ENCODE measurements at regions not wholly inside any gene's neighbourhood (a gene's known extent, or its start where the extent isn't known, plus 50 kb on each side); places are given as distances from the start of the nearest gene placed in this dataset.
A peak's percentile ranks its signal among the peaks of the same experiment; 100 is the strongest.
"Not testable (repeated sequence)": the region's sequence is repeated elsewhere in the genome, so short reads cannot be mapped to it uniquely, and the experiment has no call there.

DNA sequence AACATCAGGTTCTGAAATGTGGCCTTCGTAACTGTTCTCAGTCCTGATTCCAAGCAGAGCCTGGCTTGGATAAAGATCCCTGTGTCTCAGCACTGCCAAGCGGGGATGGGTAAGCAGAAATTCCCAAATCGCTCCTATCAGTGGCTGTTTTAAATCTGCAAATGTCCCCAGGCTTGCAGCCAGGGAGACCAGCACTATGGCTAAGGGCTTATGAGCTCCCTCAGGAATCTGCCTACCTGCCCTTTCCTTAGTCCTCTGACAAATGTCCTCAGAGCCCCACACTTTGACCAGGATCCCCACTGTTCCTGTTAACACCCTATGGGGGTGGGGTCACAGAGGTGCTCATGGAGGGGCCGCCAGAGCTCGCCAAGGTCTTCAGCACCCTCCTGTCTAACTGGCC, 1062.8 kb downstream of the UQCRFS1 start:
- DNase-seq, result no peak

DNA sequence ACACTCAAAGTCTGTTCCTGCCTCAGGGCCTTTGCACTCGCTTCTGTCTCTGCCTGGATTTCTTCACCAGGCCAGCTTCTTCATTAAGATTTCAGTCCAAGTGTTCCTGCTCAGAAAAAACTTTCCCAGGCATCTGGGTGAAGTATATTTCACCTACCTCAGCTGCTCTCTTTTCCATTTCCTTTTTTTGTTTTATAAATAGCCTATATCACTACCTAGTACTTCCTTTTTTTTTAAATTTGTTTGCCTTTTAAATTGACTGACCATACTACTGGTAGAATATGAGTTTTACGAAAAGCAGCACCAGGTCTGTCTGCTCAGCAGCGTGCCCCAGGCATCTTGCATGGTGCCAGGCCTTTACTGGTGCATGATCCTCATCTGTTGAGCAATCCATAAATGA, 1064.4 kb downstream of the UQCRFS1 start:
- no peak for DNase-seq

DNA sequence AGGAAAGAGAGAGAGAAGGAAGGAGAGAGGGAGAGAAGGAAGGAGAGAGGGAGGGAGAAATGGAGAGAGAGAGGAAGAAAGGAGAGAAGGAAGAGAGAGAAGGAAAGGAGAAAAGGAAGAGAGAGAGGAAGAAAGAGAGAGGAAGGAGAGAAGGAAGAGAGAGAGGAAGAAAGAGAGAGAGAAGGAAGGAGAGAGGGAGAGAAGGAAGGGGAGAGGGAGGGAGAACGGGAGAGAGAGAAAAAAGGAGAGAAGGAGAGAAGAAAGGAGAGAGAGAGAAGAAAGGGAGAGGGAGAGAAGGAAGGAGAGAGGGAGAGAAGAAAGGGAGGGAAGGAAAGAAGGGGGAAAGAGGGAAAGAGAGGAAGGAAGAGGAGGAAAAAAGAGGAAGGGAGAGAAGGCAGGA, 1070.7 kb downstream of the UQCRFS1 start:
- DNase-seq, result no peak

DNA sequence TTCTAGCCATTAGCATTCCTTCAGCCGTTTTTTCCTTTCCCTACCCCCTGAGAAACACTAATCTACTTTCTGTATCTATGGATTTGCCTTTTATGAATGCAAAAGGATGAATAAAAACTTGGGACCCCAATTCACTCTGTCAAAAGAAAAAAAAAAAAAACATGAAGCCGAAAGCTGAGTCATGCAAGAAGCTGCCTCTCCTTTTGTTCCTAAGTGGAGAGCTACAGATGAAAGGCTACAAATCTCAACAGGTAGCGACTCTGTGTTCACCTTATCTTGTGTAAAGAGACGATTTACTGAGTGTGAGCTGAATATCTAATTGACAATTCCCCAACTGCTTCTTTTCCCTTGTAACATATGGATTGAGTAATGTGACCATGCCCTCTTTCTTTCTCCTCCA, 1072.8 kb downstream of the UQCRFS1 start:
- no peak for DNase-seq

GRCh38 chr19:28137772-28138171, 1075.2 kb downstream of the UQCRFS1 start:
- DNase-seq, result no peak

GRCh38 chr19:28136796-28137195, 1076.2 kb downstream of the UQCRFS1 start:
- no peak for DNase-seq

- DNase-seq, result no peak
Measured at GRCh38 chr19:28135825-28136224, 1077.1 kb downstream of the UQCRFS1 start.

DNA sequence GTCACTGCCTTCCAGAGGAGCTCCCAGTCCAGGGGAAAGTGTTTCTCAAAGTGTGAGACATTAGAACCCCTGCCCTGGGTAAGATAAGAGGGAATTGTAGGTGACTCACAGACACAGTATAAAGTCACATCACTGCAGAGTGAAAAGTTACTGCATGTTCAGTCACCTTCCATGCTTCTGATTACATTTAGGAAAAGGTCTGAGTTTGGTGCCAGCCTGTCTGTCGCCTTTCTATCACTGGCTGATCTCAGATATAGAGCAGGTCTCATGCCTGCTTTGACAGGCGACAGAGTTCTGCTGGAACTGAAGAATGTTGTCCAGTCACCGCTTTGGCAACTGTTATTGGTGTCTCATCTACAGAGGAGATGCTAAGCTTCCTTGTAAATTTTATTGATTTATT, 1078.6 kb downstream of the UQCRFS1 start:
- DNase-seq, result no peak

GRCh38 chr19:28130881-28131280, 1082.1 kb downstream of the UQCRFS1 start:
- DNase-seq, result not testable (repeated sequence)

- DNase-seq, result no peak
Measured at GRCh38 chr19:28130066-28130511, 1082.9 kb downstream of the UQCRFS1 start.

DNA sequence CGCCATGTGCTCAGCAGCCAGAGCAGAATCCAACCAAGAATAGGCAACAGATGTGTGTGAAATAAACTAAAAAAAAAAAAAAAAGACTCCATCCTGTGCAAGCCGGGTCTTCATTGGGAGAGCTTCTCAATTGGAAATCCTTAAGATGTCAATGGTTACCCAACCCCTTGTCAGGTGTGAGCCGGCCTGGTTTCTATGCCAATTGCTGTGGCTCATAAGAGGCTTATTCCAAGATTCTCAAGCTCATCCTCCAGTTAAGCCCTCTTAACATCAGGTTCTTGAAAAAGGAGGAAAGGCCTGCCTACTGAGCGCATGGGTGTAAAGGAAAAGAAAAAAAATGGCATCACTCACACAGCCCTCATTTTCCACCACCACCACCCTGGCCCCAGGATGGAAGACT, 1084.6 kb downstream of the UQCRFS1 start:
- DNase-seq, result no peak

GRCh38 chr19:28126135-28126898, 1086.6 kb downstream of the UQCRFS1 start:
- DNase-seq, result no peak

- no peak for DNase-seq
Measured at GRCh38 chr19:28122734-28123133, 1090.2 kb downstream of the UQCRFS1 start.

DNA sequence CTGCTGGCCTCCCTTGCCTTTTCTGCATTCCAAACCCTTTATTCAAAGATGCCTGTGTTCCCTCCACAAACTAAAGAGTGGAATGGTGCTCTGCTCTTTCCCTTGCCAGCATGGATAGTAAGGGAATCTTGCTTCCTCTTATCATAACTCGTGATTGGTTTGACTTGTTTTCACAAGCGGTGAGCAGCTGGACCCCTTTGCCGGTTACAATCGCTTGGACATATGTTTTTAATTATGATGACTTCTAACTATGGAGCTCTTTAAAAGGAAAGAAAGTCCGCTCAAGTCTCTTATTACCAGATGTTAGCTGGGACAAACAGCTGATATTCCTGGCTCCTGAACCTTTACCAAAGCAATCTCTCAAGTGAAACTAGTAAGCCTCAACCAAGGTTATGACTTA, 1094.7 kb downstream of the UQCRFS1 start:
- DNase-seq, result no peak

- DNase-seq, result no peak
Measured at GRCh38 chr19:28117143-28117542, 1095.8 kb downstream of the UQCRFS1 start.

- DNase-seq, result not testable (repeated sequence)
Measured at GRCh38 chr19:28116379-28116778, 1096.6 kb downstream of the UQCRFS1 start.

- DNase-seq, result peak; percentile 28
Measured at GRCh38 chr19:28103921-28104320, 1109.0 kb downstream of the UQCRFS1 start.

GRCh38 chr19:28084659-28085157, 1128.2 kb downstream of the UQCRFS1 start:
- DNase-seq, result not testable (repeated sequence)

DNA sequence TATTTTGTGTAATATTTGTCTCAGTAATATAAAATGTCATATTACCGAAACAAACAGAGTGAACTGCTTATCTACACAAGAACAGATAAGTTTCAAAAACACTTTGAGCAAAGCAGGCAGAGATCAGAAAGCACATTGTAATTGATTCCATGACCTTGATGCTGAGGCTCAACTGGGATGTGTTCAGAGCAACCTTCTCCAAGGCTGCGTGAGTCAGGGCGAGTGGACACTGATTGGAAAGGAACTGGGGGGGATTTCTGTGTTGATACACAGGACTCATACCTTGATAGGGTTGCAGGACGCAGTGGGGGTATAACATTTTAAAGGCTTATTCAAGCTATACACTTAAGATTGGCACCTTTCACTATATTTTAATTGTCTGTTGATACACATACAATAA, 1136.3 kb downstream of the UQCRFS1 start:
- DNase-seq, result no peak

DNA sequence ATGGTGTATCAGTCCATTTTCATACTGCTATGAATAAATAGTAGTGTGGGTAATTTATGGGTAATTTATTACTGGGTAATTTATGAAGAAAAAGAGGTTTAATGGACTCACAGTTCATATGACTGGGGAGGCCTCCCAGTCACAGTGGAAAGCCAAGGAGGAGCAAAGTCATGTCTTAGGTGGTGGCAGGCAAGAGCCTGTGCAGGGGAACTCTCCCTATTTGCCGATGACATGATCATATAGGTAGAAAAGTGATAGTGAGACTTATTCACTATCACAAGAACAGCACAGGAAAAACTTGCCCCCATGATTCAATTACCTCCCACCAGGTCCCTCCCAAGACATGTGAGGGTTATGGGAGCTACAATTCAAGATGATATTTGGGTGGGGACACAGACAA, 1137.7 kb downstream of the UQCRFS1 start:
- no peak for DNase-seq

DNA sequence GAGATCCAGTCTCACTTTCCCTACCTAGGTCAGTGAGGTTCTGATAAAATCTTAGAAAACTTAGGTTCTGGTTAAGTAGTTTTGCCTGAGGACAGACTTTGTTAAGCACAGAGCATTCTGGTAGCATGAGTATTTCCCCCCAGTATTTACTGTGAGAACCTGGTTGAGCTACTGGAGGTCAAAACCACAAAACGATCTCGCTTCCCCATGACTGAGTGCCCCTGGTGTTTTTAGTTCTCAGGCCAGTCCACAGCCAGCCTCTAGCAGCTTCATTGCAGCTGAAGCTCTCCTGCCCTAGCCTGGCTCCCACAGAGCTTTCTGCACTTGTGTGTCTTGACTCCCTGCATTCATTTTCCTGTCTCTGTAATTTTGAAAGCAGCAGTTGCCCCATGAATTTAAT, 1138.2 kb downstream of the UQCRFS1 start:
- DNase-seq, result no peak

DNA sequence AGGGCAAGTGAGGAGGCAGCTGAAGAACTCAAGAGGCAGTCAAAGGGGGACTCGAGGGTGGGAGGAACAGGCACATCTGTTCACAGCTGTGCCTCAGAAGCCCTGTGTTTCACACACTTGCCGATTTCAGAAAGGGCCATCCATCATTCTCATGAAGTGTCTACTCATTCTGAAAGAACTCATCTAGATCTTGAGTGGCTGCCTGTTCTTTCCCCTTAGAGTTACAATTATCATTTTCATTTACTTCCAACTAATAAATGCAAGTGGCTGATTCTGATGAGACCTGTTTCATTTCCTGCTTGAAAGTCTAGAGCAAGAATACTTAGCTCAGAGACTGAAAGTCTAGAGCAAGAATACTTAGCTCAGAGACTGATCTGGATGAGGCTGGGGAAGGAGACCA, 1145.1 kb downstream of the UQCRFS1 start:
- DNase-seq, result no peak

- no peak for DNase-seq
Measured at GRCh38 chr19:28066988-28067387, 1146.0 kb downstream of the UQCRFS1 start.

GRCh38 chr19:28066161-28066560, 1146.8 kb downstream of the UQCRFS1 start:
- no peak for DNase-seq
